Mesothelial cell of epicardium (in vitro differentiated cells): ENCODE measurements at regions not wholly inside any gene's neighbourhood (a gene's known extent, or its start where the extent isn't known, plus 50 kb on each side); places are given as distances from the start of the nearest gene placed in this dataset.
"Not testable (repeated sequence)": the region's sequence is repeated elsewhere in the genome, so short reads cannot be mapped to it uniquely, and the experiment has no call there.

Experiments used
- DNase-seq, 2 experiments: peaks; one replicate each; pipeline ENCODE4 v3.0.0; 2021; ENCODE audit warnings: low spot score in 2 of 2; ENCODE audit not compliant: unreplicated experiment in 2 of 2
- H3K27ac Mint-ChIP-seq: 2 replicates; pipeline ENCODE4 v1.8.0; 2021; ENCODE audit warnings: mixed read lengths
- H3K27me3 Mint-ChIP-seq: 2 replicates; pipeline ENCODE4 v1.8.0; 2021; ENCODE audit warnings: low read depth, mixed read lengths
- H3K36me3 Mint-ChIP-seq: 2 replicates; pipeline ENCODE4 v1.8.0; 2021; ENCODE audit warnings: mixed read lengths
- H3K4me1 Mint-ChIP-seq: 2 replicates; pipeline ENCODE4 v1.8.0; 2021; ENCODE audit warnings: mixed read lengths
- H3K4me3 Mint-ChIP-seq: 2 replicates; pipeline ENCODE4 v1.8.0; 2021; ENCODE audit warnings: mild to moderate bottlenecking, moderate library complexity, mixed read lengths
- H3K9me3 Mint-ChIP-seq: 2 replicates; pipeline ENCODE4 v1.8.0; 2021; ENCODE audit warnings: mixed read lengths
- CTCF ChIP-seq: fragments of 200-600 bp; sonication (generic); IDR thresholded peaks from one replicate; pipeline ENCODE4 v1.5.0; 2021; ENCODE audit warnings: antibody characterized with exemption; ENCODE audit not compliant: unreplicated experiment

GRCh38 chr9:104345061-104345460, 159.0 kb upstream of the OR13F1 start:
- Mint-ChIP-seq H3K36me3 (no peaks in the 10 kb centered on the region), H3K27ac (no peak overlapping the region), H3K4me1 (no peaks in the 10 kb centered on the region), H3K9me3 (no peaks in the 10 kb centered on the region), H3K27me3 (no peaks in the 10 kb centered on the region), H3K4me3 (no peak overlapping the region)
- TF ChIP-seq CTCF: no peak
- DNase-seq: no peak

GRCh38 chr9:104350541-104350940, 153.5 kb upstream of the OR13F1 start:
- no peak overlapping the region for H3K4me3 Mint-ChIP-seq
- no peak for DNase-seq
- no peak for TF ChIP-seq CTCF
- H3K9me3 Mint-ChIP-seq: no peaks in the 10 kb centered on the region
- peak overlapping the region; percentile 59 for H3K27ac Mint-ChIP-seq
- H3K36me3 Mint-ChIP-seq: no peaks in the 10 kb centered on the region
- no peaks in the 10 kb centered on the region for H3K27me3 Mint-ChIP-seq
- peaks cover 12% of the 10 kb centered on the region for H3K4me1 Mint-ChIP-seq

GRCh38 chr9:104351726-104352125, 152.3 kb upstream of the OR13F1 start:
- Mint-ChIP-seq H3K27me3 (no peaks in the 10 kb centered on the region), H3K4me3 (no peak overlapping the region), H3K36me3 (no peaks in the 10 kb centered on the region), H3K27ac (no peak overlapping the region), H3K4me1 (peaks cover 12% of the 10 kb centered on the region), H3K9me3 (no peaks in the 10 kb centered on the region)
- DNase-seq: no peak
- no peak for TF ChIP-seq CTCF

- H3K9me3 Mint-ChIP-seq: peaks cover 21% of the 10 kb centered on the region
- no peak overlapping the region for H3K4me3 Mint-ChIP-seq
- H3K27ac Mint-ChIP-seq: no peak overlapping the region
- H3K27me3 Mint-ChIP-seq: no peaks in the 10 kb centered on the region
- no peak for DNase-seq
- H3K36me3 Mint-ChIP-seq: no peaks in the 10 kb centered on the region
- no peaks in the 10 kb centered on the region for H3K4me1 Mint-ChIP-seq
- TF ChIP-seq CTCF: no peak
These were observed 142.9 kb upstream of the OR13F1 start for GRCh38 chr9:104361207-104361606.

GRCh38 chr9:104362912-104363472, 141.1 kb upstream of the OR13F1 start:
- no peak overlapping the region for H3K4me3 Mint-ChIP-seq
- H3K9me3 Mint-ChIP-seq: peaks cover 21% of the 10 kb centered on the region
- no peak for DNase-seq
- H3K4me1 Mint-ChIP-seq: peaks cover 5% of the 10 kb centered on the region
- no peak for TF ChIP-seq CTCF
- H3K27ac Mint-ChIP-seq: no peak overlapping the region
- H3K36me3 Mint-ChIP-seq: no peaks in the 10 kb centered on the region
- H3K27me3 Mint-ChIP-seq: peaks cover 3% of the 10 kb centered on the region

- no peak overlapping the region for H3K4me3 Mint-ChIP-seq
- peaks cover 17% of the 10 kb centered on the region for H3K9me3 Mint-ChIP-seq
- H3K4me1 Mint-ChIP-seq: peaks cover 5% of the 10 kb centered on the region
- no peak overlapping the region for H3K27ac Mint-ChIP-seq
- TF ChIP-seq CTCF: no peak
- no peaks in the 10 kb centered on the region for H3K36me3 Mint-ChIP-seq
- peaks cover 6% of the 10 kb centered on the region for H3K27me3 Mint-ChIP-seq
- no peak for DNase-seq
These were observed 136.6 kb upstream of the OR13F1 start for GRCh38 chr9:104367507-104367906.

- H3K27me3 Mint-ChIP-seq, DNase-seq, H3K4me3 Mint-ChIP-seq, H3K27ac Mint-ChIP-seq, H3K4me1 Mint-ChIP-seq, H3K36me3 Mint-ChIP-seq: not testable (repeated sequence)
- peaks cover 22% of the 10 kb centered on the region for H3K9me3 Mint-ChIP-seq
These were observed 135.7 kb upstream of the OR13F1 start for GRCh38 chr9:104368318-104368717.
